RWPE1 (cell line): ENCODE measurements at regions not wholly inside any gene's neighbourhood (a gene's known extent, or its start where the extent isn't known, plus 50 kb on each side); places are given as distances from the start of the nearest gene placed in this dataset.

ENCODE experiments used
- CTCF ChIA-PET: fragments of 350-600 bp; sonication (Branson Sonifier 250); formaldehyde crosslinking; extraction: SDS; loops from one replicate; lab custom pipeline; 2021; lab: Yijun Ruan, JAX
- POLR2A ChIA-PET: fragments of 400-600 bp; formaldehyde crosslinking; extraction: SDS; loops from one replicate; lab custom pipeline; 2020; ENCODE audit warnings: antibody characterized with exemption; ENCODE audit not compliant: low non-redundant PET; lab: Yijun Ruan, JAX
- DNase-seq: peaks from one replicate; pipeline ENCODE4 v3.0.0; 2012; ENCODE audit warnings: low spot score
- H3K27ac ChIP-seq: fragments of 450-650 bp; 2 replicates; pipeline ENCODE4 v1.5.1; 2017
- CTCF ChIP-seq: fragments of 450-650 bp; conservative IDR thresholded peaks from 2 replicates; pipeline ENCODE4 v1.5.1; 2017; ENCODE audit warnings: low read depth, mild to moderate bottlenecking

- H3K27ac ChIP-seq: no peak overlapping the region
- no peak for TF ChIP-seq CTCF
- ChIA-PET CTCF (interaction anchor here (0.7 kb wide), 1 partner anchor 410 kb away, joined by 5 read pairs; no protein-coding TSS in a partner anchor), POLR2A (no interaction called here)
- no peak for DNase-seq
Observed at GRCh38 chr4:135244056-135244455, 1042.5 kb upstream of the PABPC4L start.

GRCh38 chr4:135240796-135241195, 1039.2 kb upstream of the PABPC4L start:
- no peak for DNase-seq
- H3K27ac ChIP-seq: no peak overlapping the region
- no peak for TF ChIP-seq CTCF
- ChIA-PET POLR2A (no interaction called here), CTCF (no interaction called here)

- DNase-seq: no peak
- H3K27ac ChIP-seq: no peak overlapping the region
- no peak for TF ChIP-seq CTCF
- ChIA-PET CTCF (no interaction called here), POLR2A (no interaction called here)
Observed at GRCh38 chr4:135239964-135240363, 1038.4 kb upstream of the PABPC4L start.

- no peak overlapping the region for H3K27ac ChIP-seq
- no peak for DNase-seq
- CTCF ChIA-PET: no interaction called here
- POLR2A ChIA-PET: no interaction called here
- TF ChIP-seq CTCF: no peak
Observed at GRCh38 chr4:135238940-135239339, 1037.4 kb upstream of the PABPC4L start.

GRCh38 chr4:135236048-135236447, 1034.5 kb upstream of the PABPC4L start:
- no peak for DNase-seq
- ChIA-PET POLR2A (no interaction called here), CTCF (no interaction called here)
- H3K27ac ChIP-seq: no peak overlapping the region
- no peak for TF ChIP-seq CTCF

- POLR2A ChIA-PET: no interaction called here
- no peak overlapping the region for H3K27ac ChIP-seq
- no peak for TF ChIP-seq CTCF
- no peak for DNase-seq
- CTCF ChIA-PET: no interaction called here
Observed at GRCh38 chr4:135227842-135228241, 1026.3 kb upstream of the PABPC4L start.

- POLR2A ChIA-PET: no interaction called here
- no peak overlapping the region for H3K27ac ChIP-seq
- DNase-seq: no peak
- no peak for TF ChIP-seq CTCF
- CTCF ChIA-PET: no interaction called here
Observed at GRCh38 chr4:135225551-135225950, 1024.0 kb upstream of the PABPC4L start.
